ENCODE measurements at regions not wholly inside any gene's neighbourhood (a gene's known extent, or its start where the extent isn't known, plus 50 kb on each side); places are given as distances from the start of the nearest gene placed in this dataset.

DNA sequence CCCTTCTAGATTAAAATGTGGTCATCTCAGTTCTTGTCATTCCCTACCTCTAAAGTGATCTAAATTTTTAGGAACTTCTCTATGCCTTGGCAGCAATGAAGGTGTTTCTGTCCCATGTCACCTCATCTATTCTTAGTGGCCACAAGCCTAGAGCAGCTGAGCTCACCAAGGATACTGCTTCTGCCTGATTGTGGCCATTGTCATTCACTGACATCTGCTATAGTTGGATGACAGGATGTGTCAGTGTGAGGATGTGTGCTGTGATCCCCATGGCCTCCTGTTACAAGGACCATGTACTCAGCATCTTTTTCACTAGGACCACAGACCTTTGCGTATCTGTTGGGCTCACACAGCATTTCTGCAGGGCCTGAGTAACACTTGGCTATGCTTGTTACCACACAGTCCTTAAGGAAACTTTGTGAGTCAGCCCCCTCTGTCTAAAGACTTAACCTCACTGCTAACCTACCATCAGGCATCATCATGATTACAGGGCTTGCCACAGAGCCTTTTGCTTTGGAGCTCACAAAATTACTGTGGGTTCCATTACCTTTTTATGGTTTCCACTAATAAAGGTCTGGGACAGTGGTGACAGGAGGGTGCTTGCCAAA lies 421.0 kb downstream of the ADAM29 start:
- TF ChIP-seq, protein P1, sequence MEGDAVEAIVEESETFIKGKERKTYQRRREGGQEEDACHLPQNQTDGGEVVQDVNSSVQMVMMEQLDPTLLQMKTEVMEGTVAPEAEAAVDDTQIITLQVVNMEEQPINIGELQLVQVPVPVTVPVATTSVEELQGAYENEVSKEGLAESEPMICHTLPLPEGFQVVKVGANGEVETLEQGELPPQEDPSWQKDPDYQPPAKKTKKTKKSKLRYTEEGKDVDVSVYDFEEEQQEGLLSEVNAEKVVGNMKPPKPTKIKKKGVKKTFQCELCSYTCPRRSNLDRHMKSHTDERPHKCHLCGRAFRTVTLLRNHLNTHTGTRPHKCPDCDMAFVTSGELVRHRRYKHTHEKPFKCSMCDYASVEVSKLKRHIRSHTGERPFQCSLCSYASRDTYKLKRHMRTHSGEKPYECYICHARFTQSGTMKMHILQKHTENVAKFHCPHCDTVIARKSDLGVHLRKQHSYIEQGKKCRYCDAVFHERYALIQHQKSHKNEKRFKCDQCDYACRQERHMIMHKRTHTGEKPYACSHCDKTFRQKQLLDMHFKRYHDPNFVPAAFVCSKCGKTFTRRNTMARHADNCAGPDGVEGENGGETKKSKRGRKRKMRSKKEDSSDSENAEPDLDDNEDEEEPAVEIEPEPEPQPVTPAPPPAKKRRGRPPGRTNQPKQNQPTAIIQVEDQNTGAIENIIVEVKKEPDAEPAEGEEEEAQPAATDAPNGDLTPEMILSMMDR (IDR thresholded peaks at IDR 0.05): no peak
- H2AFZ ChIP-seq: no peak overlapping the region
- no peak overlapping the region for H3K27ac ChIP-seq
- H3K36me3 ChIP-seq (ENCODE audit: control insufficient read depth, insufficient read depth, low read length): no peaks in the 10 kb centered on the region
- H3K4me3 ChIP-seq (ENCODE audit: low read depth, low read length): no peak overlapping the region
- no peak overlapping the region for H3K4me2 ChIP-seq (ENCODE audit: low read length)
- H3K9me3 ChIP-seq (ENCODE audit: control insufficient read depth, low read length): no peaks in the 10 kb centered on the region
- no peaks in the 10 kb centered on the region for H3K79me2 ChIP-seq
- H3K4me1 ChIP-seq: no peaks in the 10 kb centered on the region
- no peak overlapping the region for H3K9ac ChIP-seq
- H3K27me3 ChIP-seq (ENCODE audit: control insufficient read depth, insufficient read depth, low read length): no peaks in the 10 kb centered on the region

DNA sequence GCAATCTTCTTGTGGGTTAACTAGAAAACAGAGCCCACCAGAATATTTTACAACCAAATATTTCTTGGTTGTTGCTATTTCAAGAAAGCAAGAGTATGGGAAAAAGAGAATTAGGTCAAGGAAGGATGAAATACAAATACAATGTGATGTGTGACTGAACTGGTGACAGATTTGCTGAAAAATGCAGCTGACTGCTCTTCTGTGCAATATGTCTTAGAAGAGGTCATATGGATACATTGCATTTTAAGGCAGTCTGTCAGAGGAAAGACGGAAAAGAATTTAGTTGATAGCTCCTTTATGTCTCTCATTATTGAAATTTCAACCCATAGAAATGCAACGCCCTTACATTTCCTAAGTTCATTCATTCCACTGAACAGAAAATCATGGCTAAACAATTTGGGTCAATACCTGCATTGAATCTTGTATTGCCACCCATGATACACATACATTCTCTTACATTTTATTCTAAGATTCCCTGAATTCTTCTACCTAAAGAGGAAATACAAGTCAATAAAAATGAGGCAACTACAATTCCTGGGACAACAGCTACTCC lies 423.1 kb downstream of the ADAM29 start:
- no peaks in the 10 kb centered on the region for H3K9me3 ChIP-seq (ENCODE audit: control insufficient read depth, low read length)
- H3K27ac ChIP-seq: no peak overlapping the region
- no peak overlapping the region for H2AFZ ChIP-seq
- H3K36me3 ChIP-seq (ENCODE audit: control insufficient read depth, insufficient read depth, low read length): no peaks in the 10 kb centered on the region
- H3K9ac ChIP-seq: no peak overlapping the region
- H3K27me3 ChIP-seq (ENCODE audit: control insufficient read depth, insufficient read depth, low read length): no peaks in the 10 kb centered on the region
- H3K4me2 ChIP-seq (ENCODE audit: low read length): no peak overlapping the region
- H3K4me1 ChIP-seq: no peaks in the 10 kb centered on the region
- no peaks in the 10 kb centered on the region for H3K79me2 ChIP-seq
- no peak overlapping the region for H3K4me3 ChIP-seq (ENCODE audit: low read depth, low read length)
- TF ChIP-seq, protein P1 (IDR thresholded peaks at IDR 0.05): no peak

DNA sequence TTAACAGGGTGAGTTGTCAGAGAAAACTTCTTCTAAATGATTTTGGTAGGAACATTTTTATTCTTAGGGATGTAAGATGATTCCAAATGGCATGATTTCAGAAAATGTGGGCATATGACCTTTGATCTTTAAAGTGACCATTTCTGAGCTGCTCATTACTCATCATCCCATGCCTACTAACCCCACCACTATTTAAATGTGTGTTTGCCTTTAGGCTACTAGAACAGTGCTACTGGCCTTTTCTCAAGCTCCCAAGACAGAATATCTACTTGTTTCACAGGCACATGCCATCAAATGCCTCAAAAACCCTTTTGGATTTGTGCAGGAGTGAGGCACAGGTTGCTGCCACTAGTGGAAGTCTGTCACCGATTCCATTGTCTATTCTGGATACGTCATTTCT lies 428.2 kb downstream of the ADAM29 start:
- Histone ChIP-seq H3K9me3 (ENCODE audit: control insufficient read depth, low read length) (no peaks in the 10 kb centered on the region), H3K4me1 (no peaks in the 10 kb centered on the region), H2AFZ (no peak overlapping the region), H3K27me3 (ENCODE audit: control insufficient read depth, insufficient read depth, low read length) (no peaks in the 10 kb centered on the region), H3K4me2 (ENCODE audit: low read length) (no peak overlapping the region), H3K27ac (no peak overlapping the region), H3K9ac (no peak overlapping the region), H3K36me3 (ENCODE audit: control insufficient read depth, insufficient read depth, low read length) (no peaks in the 10 kb centered on the region), H3K4me3 (ENCODE audit: low read depth, low read length) (no peak overlapping the region), H3K79me2 (no peaks in the 10 kb centered on the region)
- TF ChIP-seq, protein P1 (IDR thresholded peaks at IDR 0.05): no peak

DNA sequence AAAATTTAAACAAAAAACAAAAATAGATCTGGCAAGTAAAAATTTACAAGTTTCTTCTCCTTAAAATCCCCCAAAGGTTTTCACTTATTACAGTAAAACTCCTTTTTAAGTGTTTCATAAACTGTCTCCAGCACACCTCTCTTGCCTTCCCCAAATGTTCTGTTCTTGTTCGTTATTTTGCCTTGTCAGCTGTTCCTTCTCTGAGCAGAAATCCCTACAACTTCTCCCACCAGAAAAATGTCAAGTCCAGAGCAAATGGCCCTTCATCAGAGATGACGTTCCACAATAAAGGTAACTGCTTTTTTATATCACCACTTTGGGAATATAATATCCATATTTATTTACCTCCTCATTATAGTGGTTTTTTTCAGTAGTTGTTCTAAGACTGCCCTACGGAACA lies 432.1 kb downstream of the ADAM29 start:
- TF ChIP-seq, protein P1 (IDR thresholded peaks at IDR 0.05): no peak
- no peaks in the 10 kb centered on the region for H3K9me3 ChIP-seq (ENCODE audit: control insufficient read depth, low read length)
- H3K9ac ChIP-seq: no peak overlapping the region
- no peaks in the 10 kb centered on the region for H3K79me2 ChIP-seq
- no peaks in the 10 kb centered on the region for H3K36me3 ChIP-seq (ENCODE audit: control insufficient read depth, insufficient read depth, low read length)
- no peak overlapping the region for H3K4me2 ChIP-seq (ENCODE audit: low read length)
- H3K4me3 ChIP-seq (ENCODE audit: low read depth, low read length): no peak overlapping the region
- H3K27me3 ChIP-seq (ENCODE audit: control insufficient read depth, insufficient read depth, low read length): no peaks in the 10 kb centered on the region
- H3K4me1 ChIP-seq: no peaks in the 10 kb centered on the region
- no peak overlapping the region for H2AFZ ChIP-seq
- no peak overlapping the region for H3K27ac ChIP-seq

DNA sequence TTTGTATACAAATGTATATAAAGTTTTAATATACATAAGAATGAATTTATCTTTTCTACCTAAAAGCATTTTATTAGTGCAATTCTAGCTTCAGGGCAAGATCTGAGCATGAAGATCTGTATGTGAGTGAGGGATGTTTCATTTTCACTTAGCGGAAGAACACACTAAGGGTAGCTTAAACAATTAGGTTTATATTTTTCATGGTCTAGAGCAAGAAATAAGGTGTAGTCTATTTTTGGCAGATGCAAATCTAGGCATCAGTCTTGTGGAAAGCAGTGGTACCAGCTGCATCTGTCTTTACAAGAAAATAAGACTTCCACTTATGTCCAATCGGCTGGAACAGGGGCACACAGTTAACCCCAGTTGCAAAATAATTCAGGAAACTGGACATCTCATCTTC lies 433.3 kb downstream of the ADAM29 start:
- Histone ChIP-seq H3K27ac (no peak overlapping the region), H3K9ac (no peak overlapping the region), H2AFZ (no peak overlapping the region), H3K4me3 (ENCODE audit: low read depth, low read length) (no peak overlapping the region), H3K36me3 (ENCODE audit: control insufficient read depth, insufficient read depth, low read length) (no peaks in the 10 kb centered on the region), H3K79me2 (no peaks in the 10 kb centered on the region), H3K27me3 (ENCODE audit: control insufficient read depth, insufficient read depth, low read length) (no peaks in the 10 kb centered on the region), H3K4me2 (ENCODE audit: low read length) (no peak overlapping the region), H3K9me3 (ENCODE audit: control insufficient read depth, low read length) (no peaks in the 10 kb centered on the region), H3K4me1 (no peaks in the 10 kb centered on the region)
- TF ChIP-seq, protein P1 (IDR thresholded peaks at IDR 0.05): no peak
